ENCODE measurements at regions not wholly inside any gene's neighbourhood (a gene's known extent, or its start where the extent isn't known, plus 50 kb on each side); places are given as distances from the start of the nearest gene placed in this dataset.
"Not testable (repeated sequence)": the region's sequence is repeated elsewhere in the genome, so short reads cannot be mapped to it uniquely, and the experiment has no call there.

- CTCF ChIA-PET; H3K4me3 Mint-ChIP-seq; H3K27me3 Mint-ChIP-seq; H3K4me1 Mint-ChIP-seq; ATAC-seq; DNase-seq; intact Hi-C loops (cut with DNase I, micrococcal nuclease); H3K27ac Mint-ChIP-seq; H3K9me3 Mint-ChIP-seq (ENCODE audit: low read depth); POLR2A ChIA-PET; H3K36me3 Mint-ChIP-seq (ENCODE audit: low read depth): not testable (repeated sequence)
Observed at GRCh38 chr1:149267287-149267686, 163.9 kb upstream of the NBPF9 start.

GRCh38 chr1:149269001-149269702, 165.8 kb upstream of the NBPF9 start:
- H3K4me3 Mint-ChIP-seq; intact Hi-C loops (cut with DNase I, micrococcal nuclease); POLR2A ChIA-PET; H3K9me3 Mint-ChIP-seq (ENCODE audit: low read depth); DNase-seq; H3K4me1 Mint-ChIP-seq; H3K27ac Mint-ChIP-seq; H3K36me3 Mint-ChIP-seq (ENCODE audit: low read depth); CTCF ChIA-PET; H3K27me3 Mint-ChIP-seq; ATAC-seq: not testable (repeated sequence)

- H3K4me3 Mint-ChIP-seq; H3K36me3 Mint-ChIP-seq (ENCODE audit: low read depth); H3K27ac Mint-ChIP-seq; CTCF ChIA-PET; ATAC-seq; intact Hi-C loops (cut with DNase I, micrococcal nuclease); POLR2A ChIA-PET; H3K4me1 Mint-ChIP-seq; H3K9me3 Mint-ChIP-seq (ENCODE audit: low read depth); DNase-seq; H3K27me3 Mint-ChIP-seq: not testable (repeated sequence)
Observed at GRCh38 chr1:149269833-149270232, 166.5 kb upstream of the NBPF9 start.

GRCh38 chr1:149274493-149274892, 171.1 kb upstream of the NBPF9 start:
- H3K27ac Mint-ChIP-seq; DNase-seq; ATAC-seq; H3K36me3 Mint-ChIP-seq (ENCODE audit: low read depth); H3K9me3 Mint-ChIP-seq (ENCODE audit: low read depth); intact Hi-C loops (cut with DNase I, micrococcal nuclease); H3K4me3 Mint-ChIP-seq; H3K27me3 Mint-ChIP-seq; H3K4me1 Mint-ChIP-seq; CTCF ChIA-PET; POLR2A ChIA-PET: not testable (repeated sequence)

- ATAC-seq; intact Hi-C loops (cut with DNase I, micrococcal nuclease); DNase-seq; POLR2A ChIA-PET; H3K4me1 Mint-ChIP-seq; H3K4me3 Mint-ChIP-seq; H3K9me3 Mint-ChIP-seq (ENCODE audit: low read depth); CTCF ChIA-PET; H3K27me3 Mint-ChIP-seq; H3K27ac Mint-ChIP-seq; H3K36me3 Mint-ChIP-seq (ENCODE audit: low read depth): not testable (repeated sequence)
Observed at GRCh38 chr1:149275802-149276201, 172.5 kb upstream of the NBPF9 start.

- H3K4me3 Mint-ChIP-seq; H3K27me3 Mint-ChIP-seq; H3K4me1 Mint-ChIP-seq; H3K36me3 Mint-ChIP-seq (ENCODE audit: low read depth); intact Hi-C loops (cut with DNase I, micrococcal nuclease); POLR2A ChIA-PET; H3K27ac Mint-ChIP-seq; ATAC-seq; H3K9me3 Mint-ChIP-seq (ENCODE audit: low read depth); DNase-seq; CTCF ChIA-PET: not testable (repeated sequence)
Observed at GRCh38 chr1:149276496-149276895, 173.1 kb upstream of the NBPF9 start.

- CTCF ChIA-PET; H3K4me1 Mint-ChIP-seq; H3K27me3 Mint-ChIP-seq; H3K27ac Mint-ChIP-seq; POLR2A ChIA-PET; ATAC-seq; H3K36me3 Mint-ChIP-seq (ENCODE audit: low read depth); H3K9me3 Mint-ChIP-seq (ENCODE audit: low read depth); intact Hi-C loops (cut with DNase I, micrococcal nuclease); DNase-seq; H3K4me3 Mint-ChIP-seq: not testable (repeated sequence)
Observed at GRCh38 chr1:149278156-149278555, 174.8 kb upstream of the NBPF9 start.

GRCh38 chr1:149279015-149279414, 175.7 kb upstream of the NBPF9 start:
- H3K36me3 Mint-ChIP-seq (ENCODE audit: low read depth); H3K4me3 Mint-ChIP-seq; ATAC-seq; H3K27ac Mint-ChIP-seq; CTCF ChIA-PET; DNase-seq; H3K27me3 Mint-ChIP-seq; H3K4me1 Mint-ChIP-seq; intact Hi-C loops (cut with DNase I, micrococcal nuclease); POLR2A ChIA-PET; H3K9me3 Mint-ChIP-seq (ENCODE audit: low read depth): not testable (repeated sequence)

- H3K27ac Mint-ChIP-seq; DNase-seq; H3K9me3 Mint-ChIP-seq (ENCODE audit: low read depth); H3K4me1 Mint-ChIP-seq; H3K4me3 Mint-ChIP-seq; H3K27me3 Mint-ChIP-seq; POLR2A ChIA-PET; H3K36me3 Mint-ChIP-seq (ENCODE audit: low read depth); CTCF ChIA-PET; intact Hi-C loops (cut with DNase I, micrococcal nuclease): not testable (repeated sequence)
- peak; percentile 42 for ATAC-seq
Observed at GRCh38 chr1:149279512-149279911, 176.2 kb upstream of the NBPF9 start.

- POLR2A ChIA-PET; H3K4me3 Mint-ChIP-seq; ATAC-seq; H3K36me3 Mint-ChIP-seq (ENCODE audit: low read depth); intact Hi-C loops (cut with DNase I, micrococcal nuclease); H3K27ac Mint-ChIP-seq; H3K9me3 Mint-ChIP-seq (ENCODE audit: low read depth); DNase-seq; H3K27me3 Mint-ChIP-seq; CTCF ChIA-PET; H3K4me1 Mint-ChIP-seq: not testable (repeated sequence)
Observed at GRCh38 chr1:149284773-149285172, 181.4 kb upstream of the NBPF9 start.

- H3K27ac Mint-ChIP-seq; DNase-seq; ATAC-seq; CTCF ChIA-PET; H3K4me1 Mint-ChIP-seq; H3K9me3 Mint-ChIP-seq (ENCODE audit: low read depth); H3K27me3 Mint-ChIP-seq; H3K36me3 Mint-ChIP-seq (ENCODE audit: low read depth); POLR2A ChIA-PET; H3K4me3 Mint-ChIP-seq; intact Hi-C loops (cut with DNase I, micrococcal nuclease): not testable (repeated sequence)
Observed at GRCh38 chr1:149285205-149285604, 181.9 kb upstream of the NBPF9 start.

- CTCF ChIA-PET; intact Hi-C loops (cut with DNase I, micrococcal nuclease); H3K36me3 Mint-ChIP-seq (ENCODE audit: low read depth); H3K27ac Mint-ChIP-seq; H3K27me3 Mint-ChIP-seq; H3K9me3 Mint-ChIP-seq (ENCODE audit: low read depth); H3K4me1 Mint-ChIP-seq; POLR2A ChIA-PET: not testable (repeated sequence)
- DNase-seq = peak; percentile 60
- ATAC-seq = peak; percentile 85
- H3K4me3 Mint-ChIP-seq = peak overlapping the region; percentile 62
Observed at GRCh38 chr1:149285638-149286037, 182.3 kb upstream of the NBPF9 start.

GRCh38 chr1:149288580-149288979, 185.2 kb upstream of the NBPF9 start:
- ATAC-seq = peak; percentile 82
- POLR2A ChIA-PET; H3K9me3 Mint-ChIP-seq (ENCODE audit: low read depth); H3K36me3 Mint-ChIP-seq (ENCODE audit: low read depth); H3K4me1 Mint-ChIP-seq; DNase-seq; H3K27ac Mint-ChIP-seq; H3K27me3 Mint-ChIP-seq; H3K4me3 Mint-ChIP-seq; CTCF ChIA-PET; intact Hi-C loops (cut with DNase I, micrococcal nuclease): not testable (repeated sequence)
